ENCODE measurements at regions not wholly inside any gene's neighbourhood (a gene's known extent, or its start where the extent isn't known, plus 50 kb on each side); places are given as distances from the start of the nearest gene placed in this dataset.

DNA sequence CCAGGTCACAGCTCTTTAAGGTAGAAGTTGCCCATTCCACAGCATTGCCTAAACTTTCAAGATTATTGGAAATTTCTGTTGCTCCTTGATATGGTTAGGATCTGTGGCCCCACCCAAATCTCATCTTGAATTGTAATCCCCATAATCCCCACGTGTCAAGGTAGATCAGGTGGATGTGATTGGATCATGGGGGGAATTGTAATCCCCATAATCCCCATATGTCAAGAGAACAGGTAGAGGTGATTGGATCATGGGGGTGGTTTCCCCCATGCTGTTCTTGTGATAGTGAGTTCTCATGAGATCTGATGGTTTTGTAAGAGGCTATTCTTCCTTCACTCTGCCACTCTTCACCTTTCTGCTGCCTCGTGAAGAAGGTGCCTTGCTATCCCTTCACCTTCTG, 327.4 kb upstream of the MAP3K7 start:
- DNase-seq (no peak), ATAC-seq (ENCODE audit: insufficient read depth, low FRiP score) (no peak)
- TF ChIP-seq CTCF (IDR thresholded peaks at IDR 0.05; ENCODE audit: control extremely low read depth, extremely low read depth): no peak
- Histone ChIP-seq H3K27ac (ENCODE audit: low read depth in 1 of 2, low read length in 1 of 2) (no peak overlapping the region), H3K4me3 (no peak overlapping the region), H3K4me1 (ENCODE audit: control insufficient read depth in 5 of 5, insufficient read depth in 5 of 5, low read length in 5 of 5) (peaks cover 0 to 16% (median 0%) of the 10 kb centered on the region in 5 donors), H3K9ac (ENCODE audit: insufficient read depth in 1 of 2, low read length in 2 of 2) (no peak overlapping the region), H3K9me3 (ENCODE audit: control insufficient read depth in 4 of 4, insufficient read depth in 3 of 4, low read length in 3 of 4) (peaks cover 0 to 3% (median 0%) of the 10 kb centered on the region in 4 donors), H3K36me3 (ENCODE audit: control insufficient read depth in 4 of 4, insufficient read depth in 4 of 4, low read length in 4 of 4) (no peaks in the 10 kb centered on the region), H3K27me3 (ENCODE audit: control insufficient read depth in 3 of 3, insufficient read depth in 3 of 3, low read length in 2 of 3) (no peaks in the 10 kb centered on the region)
- WGBS, 2 donors: 84% methylated on average over 2 of the region's 2 CpGs

- 77 to 86% methylated on average over 2 of the region's 2 CpGs for WGBS, 2 donors
- Histone ChIP-seq H3K36me3 (ENCODE audit: control insufficient read depth in 4 of 4, insufficient read depth in 4 of 4, low read length in 4 of 4) (no peaks in the 10 kb centered on the region), H3K27ac (ENCODE audit: low read depth in 1 of 2, low read length in 1 of 2) (no peak overlapping the region), H3K9ac (ENCODE audit: insufficient read depth in 1 of 2, low read length in 2 of 2) (no peak overlapping the region), H3K9me3 (ENCODE audit: control insufficient read depth in 4 of 4, insufficient read depth in 3 of 4, low read length in 3 of 4) (peaks cover 0 to 3% (median 0%) of the 10 kb centered on the region in 4 donors), H3K4me3 (no peak overlapping the region), H3K27me3 (ENCODE audit: control insufficient read depth in 3 of 3, insufficient read depth in 3 of 3, low read length in 2 of 3) (no peaks in the 10 kb centered on the region), H3K4me1 (ENCODE audit: control insufficient read depth in 5 of 5, insufficient read depth in 5 of 5, low read length in 5 of 5) (peaks cover 0 to 16% (median 0%) of the 10 kb centered on the region in 5 donors)
- DNase-seq: peak in 2 of 3 donors; percentile 82 to 83
- no peak for ATAC-seq (ENCODE audit: insufficient read depth, low FRiP score)
- no peak for TF ChIP-seq CTCF (IDR thresholded peaks at IDR 0.05; ENCODE audit: control extremely low read depth, extremely low read depth)
These were observed 326.5 kb upstream of the MAP3K7 start for GRCh38 chr6:90913266-90913960.

DNA sequence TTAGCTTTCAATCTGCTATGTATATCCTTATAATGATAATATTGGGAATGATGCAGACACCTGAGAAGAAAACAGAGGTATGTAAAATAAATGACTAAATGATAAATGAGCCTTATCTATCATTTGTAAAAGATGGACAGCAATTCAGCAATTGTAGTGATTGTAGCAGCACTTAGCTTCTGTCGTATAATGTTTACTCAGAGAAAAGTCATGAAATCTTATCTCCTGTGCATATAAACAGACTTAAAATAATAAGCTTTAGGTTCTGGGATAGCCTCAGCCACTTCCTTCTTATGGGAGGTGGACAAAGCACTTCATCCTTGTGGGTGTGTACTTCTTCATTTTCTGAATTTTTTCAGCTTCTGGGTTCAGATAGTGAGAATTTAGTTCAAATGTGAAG, 324.8 kb upstream of the MAP3K7 start:
- ATAC-seq (ENCODE audit: insufficient read depth, low FRiP score) (no peak), DNase-seq (no peak)
- no peak overlapping the region for H3K4me3 ChIP-seq
- H3K4me1 ChIP-seq (ENCODE audit: control insufficient read depth in 5 of 5, insufficient read depth in 5 of 5, low read length in 5 of 5): peaks cover 0 to 13% (median 0%) of the 10 kb centered on the region in 5 donors
- H3K9ac ChIP-seq (ENCODE audit: insufficient read depth in 1 of 2, low read length in 2 of 2): no peak overlapping the region
- H3K27ac ChIP-seq (ENCODE audit: low read depth in 1 of 2, low read length in 1 of 2): no peak overlapping the region
- no peaks in the 10 kb centered on the region for H3K27me3 ChIP-seq (ENCODE audit: control insufficient read depth in 3 of 3, insufficient read depth in 3 of 3, low read length in 2 of 3)
- peaks cover 0 to 3% (median 0%) of the 10 kb centered on the region in 4 donors for H3K9me3 ChIP-seq (ENCODE audit: control insufficient read depth in 4 of 4, insufficient read depth in 3 of 4, low read length in 3 of 4)
- WGBS, 2 donors: 54 to 76% methylated on average over 1 of the region's 1 CpG
- TF ChIP-seq CTCF (IDR thresholded peaks at IDR 0.05; ENCODE audit: control extremely low read depth, extremely low read depth): no peak
- no peaks in the 10 kb centered on the region for H3K36me3 ChIP-seq (ENCODE audit: control insufficient read depth in 4 of 4, insufficient read depth in 4 of 4, low read length in 4 of 4)

Measured in lung (tissue), 11 donors.